GM21717 (cell line): ENCODE measurements at regions not wholly inside any gene's neighbourhood (a gene's known extent, or its start where the extent isn't known, plus 50 kb on each side); places are given as distances from the start of the nearest gene placed in this dataset.
"Not testable (repeated sequence)": the region's sequence is repeated elsewhere in the genome, so short reads cannot be mapped to it uniquely, and the experiment has no call there.

Source experiments
- ATAC-seq: cut with Tn5 transposase; IDR thresholded peaks from one replicate; pipeline ENCODE4 v1.9.1; 2021; ENCODE audit warnings: mild to moderate bottlenecking, moderate library complexity; ENCODE audit not compliant: unreplicated experiment

GRCh38 chr20:12564979-12565378, 443.8 kb upstream of the SPTLC3 start:
- ATAC-seq: no peak

GRCh38 chr20:12566596-12566995, 442.2 kb upstream of the SPTLC3 start:
- ATAC-seq: no peak

GRCh38 chr20:12570371-12570770, 438.4 kb upstream of the SPTLC3 start:
- no peak for ATAC-seq

GRCh38 chr20:12573442-12573841, 435.3 kb upstream of the SPTLC3 start:
- ATAC-seq: no peak

GRCh38 chr20:12575352-12576095, 433.2 kb upstream of the SPTLC3 start:
- ATAC-seq: no peak

GRCh38 chr20:12577213-12577612, 431.6 kb upstream of the SPTLC3 start:
- no peak for ATAC-seq

GRCh38 chr20:12581644-12582289, 427.0 kb upstream of the SPTLC3 start:
- no peak for ATAC-seq

GRCh38 chr20:12582710-12583109, 426.1 kb upstream of the SPTLC3 start:
- ATAC-seq: not testable (repeated sequence)

GRCh38 chr20:12591949-12592470, 416.8 kb upstream of the SPTLC3 start:
- no peak for ATAC-seq

GRCh38 chr20:12592756-12593155, 416.0 kb upstream of the SPTLC3 start:
- no peak for ATAC-seq

- ATAC-seq: no peak
These were observed 415.4 kb upstream of the SPTLC3 start for GRCh38 chr20:12593342-12593873.

- ATAC-seq: no peak
These were observed 414.2 kb upstream of the SPTLC3 start for GRCh38 chr20:12594410-12595088.

GRCh38 chr20:12595841-12596240, 412.9 kb upstream of the SPTLC3 start:
- no peak for ATAC-seq

GRCh38 chr20:12596863-12597262, 411.9 kb upstream of the SPTLC3 start:
- no peak for ATAC-seq

GRCh38 chr20:12597551-12597950, 411.2 kb upstream of the SPTLC3 start:
- no peak for ATAC-seq

GRCh38 chr20:12598894-12599293, 409.9 kb upstream of the SPTLC3 start:
- ATAC-seq: no peak

GRCh38 chr20:12599494-12599893, 409.3 kb upstream of the SPTLC3 start:
- no peak for ATAC-seq

- ATAC-seq: no peak
These were observed 403.0 kb upstream of the SPTLC3 start for GRCh38 chr20:12605751-12606150.

GRCh38 chr20:12610871-12611270, 397.9 kb upstream of the SPTLC3 start:
- ATAC-seq: no peak

- no peak for ATAC-seq
These were observed 394.0 kb upstream of the SPTLC3 start for GRCh38 chr20:12614764-12615163.

GRCh38 chr20:12617076-12617475, 391.7 kb upstream of the SPTLC3 start:
- no peak for ATAC-seq
